Stimulated activated CD8-positive, alpha-beta memory T cell treated with anti-CD3 and anti-CD28 coated beads, Interleukin-15, amount 100 ng/mL, for 4 hours (primary cell): ENCODE measurements at regions not wholly inside any gene's neighbourhood (a gene's known extent, or its start where the extent isn't known, plus 50 kb on each side); places are given as distances from the start of the nearest gene placed in this dataset.

Experiments used
- DNase-seq, 2 donors: peaks; one replicate each; pipeline ENCODE4 v3.0.0-alpha.2; 2020; ENCODE audit warnings: low read depth in 2 of 2

DNA sequence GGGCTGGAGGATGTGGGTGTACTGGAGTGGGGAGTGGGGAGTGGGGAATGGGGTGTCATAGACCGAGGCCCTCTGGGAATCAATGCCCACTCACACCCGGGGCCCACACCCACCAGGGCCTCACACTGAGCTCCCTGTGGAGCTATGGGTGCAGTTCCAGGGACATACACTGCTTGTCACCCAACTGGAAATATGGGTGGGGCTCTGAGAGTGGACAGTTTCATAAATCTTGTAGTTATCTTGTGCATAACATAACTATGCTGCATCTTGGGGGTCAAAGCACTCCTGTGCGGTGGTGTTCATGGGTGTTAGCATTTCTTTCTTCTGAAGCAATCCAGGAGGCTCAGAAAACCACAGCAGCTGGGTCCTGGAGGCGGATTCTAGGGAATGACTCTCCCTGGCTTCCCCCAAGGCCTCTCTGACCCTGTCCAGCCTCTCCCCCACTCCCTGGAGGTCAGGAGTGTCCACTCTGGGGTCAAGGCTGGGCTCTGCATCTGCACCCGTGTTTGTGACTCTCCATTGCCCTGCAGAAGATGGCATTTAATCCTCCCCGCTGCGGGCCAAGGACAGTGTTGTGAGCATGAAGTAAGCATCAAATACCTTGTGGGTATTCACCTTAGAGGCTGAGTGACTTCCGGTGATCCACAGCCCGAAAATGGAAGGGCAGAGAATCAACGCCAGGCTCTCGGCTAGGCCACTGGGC lies 172.5 kb downstream of the CTTN start:
- DNase-seq, result no peak

DNA sequence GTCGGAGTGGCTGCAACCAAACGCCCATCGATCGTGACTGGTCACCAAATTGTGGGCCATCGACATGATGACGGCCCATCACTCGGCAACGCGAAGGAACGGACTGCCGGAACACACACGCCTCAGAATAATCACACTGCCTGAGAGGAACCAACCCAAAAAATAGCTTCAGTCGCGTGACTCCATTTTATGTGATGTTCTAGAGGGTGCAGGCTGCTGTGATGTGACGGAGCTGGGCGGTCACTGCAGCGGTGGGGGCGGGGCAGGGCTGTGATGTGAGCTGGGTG lies 174.6 kb downstream of the CTTN start:
- no peak for DNase-seq

DNA sequence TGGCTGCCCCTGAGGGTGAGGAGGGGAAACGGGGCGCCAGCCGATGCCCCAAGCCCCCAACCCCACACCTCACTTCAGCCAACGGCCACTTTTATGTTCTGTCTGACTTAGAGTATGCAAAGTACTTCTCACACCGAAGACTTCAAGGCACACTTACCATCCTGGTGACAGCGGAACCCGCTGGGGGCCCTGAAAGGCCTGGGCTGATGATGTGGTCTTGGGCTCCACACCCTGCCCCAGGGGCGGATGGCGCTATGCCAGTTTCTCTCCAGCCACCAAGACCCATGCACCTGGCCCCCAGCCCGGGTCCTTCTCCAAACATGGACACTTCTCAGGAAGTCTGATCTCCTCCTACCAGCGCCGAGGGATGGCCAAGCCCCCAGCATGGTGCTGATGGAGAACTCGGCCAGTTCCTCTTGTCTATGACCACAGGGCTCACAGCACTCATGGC lies 175.4 kb downstream of the CTTN start:
- no peak for DNase-seq

DNA sequence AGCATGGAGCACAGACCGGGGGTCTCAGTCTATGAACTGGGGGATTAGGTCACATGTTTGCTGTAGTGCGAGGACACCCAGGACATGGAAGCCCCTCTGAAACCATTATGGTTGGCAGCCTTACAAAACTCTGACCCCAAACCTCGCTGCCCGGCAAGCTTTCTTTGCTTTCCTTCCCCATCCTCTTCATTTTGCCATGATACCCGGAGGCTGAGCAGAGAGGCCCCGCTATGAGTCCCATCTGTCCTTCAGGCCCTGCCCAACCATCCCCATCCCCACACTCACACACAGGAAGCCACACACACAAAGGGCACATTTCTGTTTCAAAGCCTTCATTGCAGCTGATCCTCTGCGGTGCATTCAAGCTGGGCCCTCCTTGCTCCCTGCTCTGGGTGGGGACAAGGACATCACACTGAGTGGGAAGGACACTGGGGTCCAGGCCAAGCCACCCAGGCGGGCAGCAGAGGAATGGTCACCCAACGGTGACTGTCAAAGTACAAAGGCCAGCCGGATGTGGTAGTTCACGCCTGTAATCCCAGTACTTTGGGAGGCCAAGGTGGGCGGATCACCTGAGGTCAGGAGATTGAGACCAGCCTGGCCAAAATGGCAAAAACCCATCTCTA lies 176.5 kb downstream of the CTTN start:
- DNase-seq, result no peak

DNA sequence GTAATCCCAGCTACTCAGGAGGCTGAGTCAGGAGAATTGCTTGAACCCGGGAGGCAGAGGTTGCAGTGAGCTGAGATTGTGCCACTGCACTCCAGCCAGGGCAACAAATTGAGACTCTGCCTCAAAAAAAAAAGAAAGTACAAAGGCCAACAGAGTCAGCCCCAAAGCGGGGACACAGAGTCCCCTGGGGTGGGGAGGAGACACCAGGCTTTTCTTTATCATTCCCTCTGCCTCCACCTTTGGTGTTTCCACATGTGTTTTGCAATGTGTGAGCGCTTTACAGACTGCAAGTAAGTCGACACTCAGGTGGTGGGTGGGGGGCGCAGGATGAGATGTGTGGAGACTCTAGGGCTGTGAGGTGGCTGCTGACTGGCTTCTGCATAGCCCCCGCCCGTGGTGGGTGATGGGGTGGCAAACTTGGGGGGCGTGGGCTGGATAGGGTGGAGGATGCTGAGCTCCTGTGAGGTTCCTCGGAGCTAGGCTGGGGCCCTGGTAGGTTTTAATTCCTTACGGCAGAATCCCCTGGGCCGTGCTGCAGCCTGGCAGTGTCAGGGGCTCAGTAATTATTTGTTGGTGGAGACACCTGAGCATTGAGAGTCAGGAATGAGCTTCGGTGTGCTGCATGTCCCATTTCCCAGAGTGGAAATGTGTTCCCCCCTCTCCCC lies 177.2 kb downstream of the CTTN start:
- no peak for DNase-seq

DNA sequence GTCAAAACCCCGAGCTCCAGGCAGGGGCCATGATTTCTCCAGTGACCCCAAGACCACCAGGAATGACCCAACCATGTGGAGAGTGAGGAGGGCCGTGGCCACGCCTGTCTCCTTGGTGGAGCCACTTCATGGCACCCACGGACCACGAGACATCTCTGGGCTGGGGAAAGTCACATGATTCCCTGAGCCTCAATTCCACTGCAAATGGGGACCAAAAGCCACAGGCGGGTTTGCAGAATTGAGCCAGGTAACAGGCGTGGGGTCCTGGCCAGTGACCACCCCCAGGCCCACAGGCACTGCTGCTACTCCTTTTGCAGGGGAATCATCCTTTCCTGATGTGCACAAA lies 178.9 kb downstream of the CTTN start:
- DNase-seq, result no peak

DNA sequence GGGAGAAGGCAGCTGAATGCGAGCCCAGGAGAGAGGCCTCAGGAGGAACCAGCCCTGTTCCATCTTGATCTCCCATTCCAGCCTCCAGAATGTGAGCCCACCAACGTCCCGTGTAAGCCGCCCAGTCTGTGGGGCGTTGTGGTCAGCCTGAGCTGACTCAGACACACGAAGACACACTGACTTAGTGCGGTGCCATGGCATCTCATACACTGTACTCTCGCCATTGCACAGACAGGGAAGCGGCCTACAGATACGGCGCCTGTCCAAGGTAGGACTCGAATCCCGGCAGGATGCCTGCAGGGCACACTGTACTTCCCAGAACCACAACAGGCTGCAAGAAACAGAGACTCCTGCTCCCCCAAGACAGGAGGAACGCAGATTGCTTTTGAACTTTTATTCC lies 179.6 kb downstream of the CTTN start:
- DNase-seq, result no peak

DNA sequence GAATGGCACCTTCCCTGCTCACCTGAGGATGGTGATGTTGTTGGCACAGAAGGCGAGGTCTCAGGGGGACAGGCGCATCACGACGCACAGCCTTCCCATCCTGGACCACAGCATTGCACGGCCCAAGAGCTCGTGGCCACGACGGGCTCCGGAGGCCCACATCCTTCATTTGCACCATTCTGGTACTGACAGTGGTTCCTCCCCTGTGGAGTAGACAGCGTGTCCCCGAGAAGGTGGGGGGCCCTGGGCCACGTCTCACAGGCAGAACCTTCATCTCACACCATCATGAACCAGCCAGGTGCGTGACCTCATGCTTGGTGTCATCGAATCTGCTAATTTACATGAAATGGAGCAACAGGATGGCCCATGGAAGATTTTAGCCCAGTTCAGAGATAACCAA lies 180.0 kb downstream of the CTTN start:
- DNase-seq, result no peak

DNA sequence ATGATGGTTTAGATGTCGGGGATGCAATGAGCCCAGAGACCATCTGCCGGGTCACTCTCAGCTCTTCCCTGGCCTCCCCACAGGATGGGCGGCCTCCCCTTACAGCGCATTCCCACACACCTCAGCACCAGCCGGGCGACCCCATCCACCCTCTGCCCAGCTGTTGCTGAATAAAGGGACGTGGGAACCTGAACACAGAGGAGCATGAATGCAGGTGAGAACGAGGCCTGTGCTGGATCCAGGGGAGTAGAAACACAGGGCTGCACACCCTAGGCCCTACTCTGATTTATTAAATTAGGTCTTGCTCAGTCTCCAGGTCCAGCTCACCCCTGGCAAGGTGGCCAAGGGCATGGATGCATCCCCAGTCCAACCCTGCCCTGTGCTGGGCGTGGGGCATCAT lies 180.5 kb downstream of the CTTN start:
- no peak for DNase-seq

DNA sequence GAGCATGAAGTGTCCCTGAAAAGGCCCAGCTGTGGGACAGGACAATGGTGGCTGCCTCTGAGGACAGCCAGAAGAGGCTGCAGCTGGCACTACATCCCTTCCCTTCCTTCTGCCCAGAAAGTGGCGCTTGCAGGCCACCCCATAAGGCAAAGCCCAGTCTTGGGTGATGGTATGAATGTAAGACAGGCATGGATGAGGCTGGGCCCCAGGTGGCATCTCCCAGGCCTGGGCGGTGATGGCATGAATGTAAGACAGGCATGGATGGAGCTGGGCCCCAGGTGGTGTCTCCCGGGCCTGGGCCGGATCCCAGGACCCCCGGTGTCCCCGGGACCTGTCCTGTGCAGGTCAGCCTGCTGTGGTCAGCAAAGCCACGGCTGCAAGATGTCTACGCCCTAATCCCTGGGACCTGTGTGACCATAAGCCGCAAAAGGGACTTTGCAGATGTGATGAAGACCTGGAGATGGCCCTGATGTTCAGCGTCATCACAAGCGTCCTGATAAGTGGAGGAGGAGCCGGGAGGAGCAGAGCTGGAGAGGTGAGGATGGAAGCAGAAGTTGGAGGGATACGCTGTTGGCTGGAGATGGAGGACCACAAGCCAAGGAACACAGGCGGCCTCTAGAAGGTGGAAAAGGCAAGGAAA lies 181.1 kb downstream of the CTTN start:
- DNase-seq, result no peak

DNA sequence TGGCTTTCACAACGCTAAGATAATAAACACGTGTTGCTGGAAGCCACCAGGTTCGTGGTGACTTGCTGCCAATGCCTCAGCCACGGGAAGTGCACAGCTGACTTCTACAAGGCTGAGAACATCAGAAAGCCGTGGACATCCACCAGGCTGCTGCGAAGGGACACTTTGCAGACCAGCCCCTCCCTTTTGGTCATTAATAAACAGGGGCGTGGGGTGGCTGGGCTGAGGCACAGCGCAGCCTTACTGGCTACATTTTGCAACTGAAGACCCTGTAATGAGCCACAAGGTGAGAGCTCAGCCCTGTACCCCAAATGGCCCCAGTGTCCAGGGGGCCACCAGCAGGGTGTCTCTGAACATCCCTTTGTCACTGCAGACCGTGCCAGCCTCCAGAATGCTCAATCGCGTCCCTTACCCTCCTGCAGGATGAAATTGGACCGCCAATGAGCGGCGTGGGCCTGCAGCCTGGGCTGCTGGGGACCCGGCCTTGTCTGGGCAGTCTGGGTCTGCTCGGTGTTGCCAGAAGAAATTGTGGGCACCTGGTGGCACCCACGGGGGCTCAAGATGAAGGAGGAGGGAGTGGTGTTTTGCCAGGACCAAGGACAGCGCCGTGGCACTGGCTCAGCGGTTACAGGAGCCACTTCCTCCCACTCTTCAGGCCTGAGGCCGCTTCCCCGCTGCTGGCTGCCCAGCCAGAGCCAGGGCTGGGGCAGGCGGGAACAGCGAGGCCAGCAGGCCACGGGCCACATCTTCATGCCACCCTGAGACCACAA lies 181.9 kb downstream of the CTTN start:
- no peak for DNase-seq

DNA sequence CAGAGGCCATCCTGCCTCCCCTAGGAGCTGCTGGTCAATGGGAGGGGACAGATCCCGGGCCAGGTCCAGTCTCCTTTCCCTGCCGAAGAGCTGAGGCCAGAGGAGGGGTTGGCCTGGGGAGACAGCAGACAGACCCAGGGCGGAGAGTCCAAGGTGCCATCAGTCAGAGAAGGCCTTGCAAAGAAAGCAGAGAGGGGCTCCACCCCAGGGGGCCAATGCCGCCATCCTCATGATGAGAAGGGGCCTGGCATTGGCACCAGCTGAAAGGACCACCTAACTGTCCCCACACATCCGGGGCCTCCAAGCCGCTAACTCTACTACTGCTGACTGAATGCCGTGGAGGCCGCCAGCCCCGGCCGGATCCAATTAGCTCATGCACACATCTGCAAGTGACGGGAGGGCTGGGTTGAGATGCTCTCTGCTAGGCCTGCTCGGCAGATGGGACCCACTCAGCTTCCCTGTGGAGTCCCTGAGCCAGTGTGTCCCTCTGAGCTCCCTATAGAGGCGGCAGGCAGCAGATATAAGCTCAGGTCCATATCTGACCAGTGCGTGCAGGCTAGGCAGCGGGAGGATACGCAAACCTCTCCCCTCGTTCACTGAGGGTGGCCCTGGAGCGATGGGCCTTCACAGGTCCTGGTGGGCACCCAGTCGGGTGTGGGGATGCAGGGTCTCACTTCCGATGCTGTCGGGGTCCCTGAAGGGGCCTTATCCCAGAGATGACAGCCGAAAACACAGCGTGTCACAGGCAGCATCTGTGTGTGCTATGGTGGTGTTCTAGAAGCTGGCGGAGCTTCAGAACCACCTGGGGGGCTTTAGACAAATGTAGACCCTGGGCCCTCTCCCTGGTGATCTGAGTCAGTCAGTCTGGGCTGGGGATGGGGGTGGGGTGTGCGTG lies 183.9 kb downstream of the CTTN start:
- no peak for DNase-seq

DNA sequence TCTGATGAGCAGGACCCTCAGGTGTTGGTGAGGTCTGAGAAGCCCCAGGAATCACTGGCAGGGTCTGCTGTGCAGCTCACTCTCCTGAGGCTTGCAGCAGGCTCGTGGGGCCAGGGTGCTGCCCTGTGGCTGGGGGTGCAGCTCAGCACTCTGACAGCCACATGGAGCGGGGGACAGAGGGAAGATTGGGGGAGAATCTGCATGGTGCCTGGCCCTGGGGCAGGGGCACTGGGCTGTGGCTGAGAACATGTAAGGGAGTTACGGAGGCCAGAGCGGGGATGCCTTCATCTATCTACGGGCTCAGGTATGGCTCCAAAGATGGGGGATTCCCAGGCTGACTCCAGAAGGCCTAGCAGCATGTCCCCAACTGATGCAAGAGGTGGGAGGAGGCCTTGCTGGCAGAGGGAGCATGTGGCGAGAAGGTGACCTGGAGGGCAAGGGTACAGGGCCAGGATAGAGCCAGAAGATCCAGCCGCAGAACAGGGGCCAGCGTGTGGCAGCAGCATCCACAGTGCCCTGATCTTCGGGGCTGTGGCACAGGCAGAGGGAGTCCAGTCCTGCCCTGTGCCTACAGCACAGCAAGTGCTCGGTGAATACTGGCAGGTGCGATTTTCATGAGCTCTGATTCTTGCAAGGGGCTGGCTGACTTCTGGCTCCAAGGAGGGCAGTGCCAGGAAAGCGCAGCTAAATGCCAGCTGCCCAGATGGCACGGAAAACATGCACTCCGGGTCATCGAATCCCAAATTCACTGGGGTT lies 184.7 kb downstream of the CTTN start:
- DNase-seq, result no peak

DNA sequence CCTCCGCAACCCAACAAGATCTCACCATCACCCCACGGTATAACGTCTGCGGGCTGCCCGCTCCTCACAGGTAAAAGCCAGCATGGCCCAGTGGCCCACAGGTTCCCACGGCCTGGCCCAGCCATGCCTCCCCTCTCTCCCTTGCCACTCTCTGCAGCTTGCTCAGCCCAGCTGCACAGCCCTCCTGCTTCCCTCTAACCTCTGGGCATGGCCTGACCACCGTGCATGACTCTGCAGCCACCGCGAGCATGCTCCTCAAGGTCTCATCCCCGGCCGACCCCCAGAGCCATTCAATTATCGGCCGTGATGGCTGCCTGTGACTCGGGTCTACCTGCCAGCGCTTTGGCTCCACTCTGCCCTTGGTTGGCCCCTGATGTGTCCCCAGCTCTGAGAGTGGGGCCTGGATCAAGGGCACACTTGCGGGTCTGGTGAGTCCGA lies 185.5 kb downstream of the CTTN start:
- no peak for DNase-seq

DNA sequence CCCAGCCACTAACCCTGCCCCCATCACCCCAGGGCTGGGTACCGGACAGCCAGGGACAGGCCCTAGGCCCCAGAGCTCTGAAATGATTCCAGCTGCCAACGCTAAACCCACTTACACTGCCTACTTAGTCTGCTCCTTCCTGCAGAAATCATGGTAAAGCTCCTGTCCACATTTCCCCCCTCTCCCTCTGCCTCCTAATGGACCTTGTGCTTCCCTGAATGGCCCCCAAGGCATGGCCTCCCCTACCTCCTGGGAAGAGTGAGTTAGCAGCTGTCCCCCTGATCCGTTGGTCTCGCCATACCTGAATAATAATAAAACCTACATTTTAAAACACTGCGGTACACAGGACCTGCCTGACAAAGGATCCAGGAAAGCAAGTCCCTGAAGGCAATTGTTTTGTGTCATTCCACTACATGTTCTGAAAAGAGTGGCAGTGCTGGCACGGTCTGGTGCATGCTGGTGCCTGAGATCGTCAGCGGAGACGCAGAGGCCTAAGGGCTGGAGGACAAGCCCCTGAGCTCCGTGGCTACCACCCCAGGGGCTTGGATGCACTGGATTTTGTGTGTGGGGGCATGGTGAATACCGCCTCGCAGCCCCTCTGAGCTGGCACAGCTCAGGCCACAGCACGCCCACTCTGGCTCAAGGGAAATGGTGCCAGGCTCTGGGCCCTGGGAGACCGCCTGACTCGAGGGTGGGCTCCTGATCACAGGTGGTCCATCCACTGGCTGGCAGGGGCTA lies 186.3 kb downstream of the CTTN start:
- DNase-seq, result no peak

DNA sequence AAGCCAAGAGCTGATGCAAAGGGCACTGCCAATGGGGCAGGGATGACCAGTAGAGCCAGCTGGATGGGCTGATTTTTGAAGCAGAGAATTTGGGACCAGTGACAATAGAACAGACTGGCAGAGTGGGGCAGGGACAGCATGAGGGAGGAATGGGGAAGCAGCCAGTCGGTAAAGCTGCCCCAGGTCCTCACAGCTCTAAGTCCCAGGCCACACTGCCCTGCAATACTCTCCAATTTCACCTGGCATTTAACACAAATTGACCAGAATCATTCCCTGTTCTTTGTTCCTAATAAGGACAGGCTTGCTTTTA lies 186.9 kb downstream of the CTTN start:
- DNase-seq, result no peak

DNA sequence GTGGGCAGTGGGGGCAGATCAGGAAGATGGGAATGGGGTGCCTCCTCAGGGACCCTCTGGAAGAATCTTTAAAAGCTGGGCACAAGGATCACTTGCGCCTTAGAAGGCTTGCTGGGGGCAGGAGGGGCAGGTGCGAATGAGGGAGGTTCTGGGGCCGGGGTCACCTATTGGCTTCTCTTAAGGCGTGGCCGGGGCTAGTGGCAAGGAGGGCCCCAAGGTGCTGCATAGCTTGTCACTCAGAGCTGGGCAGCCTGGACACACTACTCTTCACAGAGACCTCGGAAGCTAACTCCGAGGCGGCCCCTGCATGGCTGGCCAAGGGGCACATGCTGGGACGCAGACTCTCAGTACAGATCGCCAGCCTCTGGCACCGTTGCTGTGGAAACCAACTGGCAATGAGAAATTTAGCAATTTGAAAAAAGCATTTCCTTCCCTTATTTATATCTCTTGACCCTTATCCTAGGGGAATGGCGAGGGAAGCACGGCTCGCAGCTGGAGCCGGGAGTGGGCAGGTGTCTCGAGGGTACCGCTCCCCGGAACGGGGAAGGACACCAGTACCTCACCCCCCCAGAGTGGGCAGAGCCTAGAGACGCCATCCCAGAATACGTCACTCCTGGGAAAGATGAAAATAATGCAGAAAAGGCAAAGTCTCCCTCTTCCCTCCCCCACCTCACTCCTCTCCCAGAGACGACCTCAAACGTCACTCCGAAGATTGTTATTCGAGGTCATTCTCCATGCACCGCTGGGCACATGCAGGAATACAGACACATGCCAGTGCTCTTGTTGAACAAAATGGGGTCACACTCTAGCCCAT lies 188.1 kb downstream of the CTTN start:
- no peak for DNase-seq

DNA sequence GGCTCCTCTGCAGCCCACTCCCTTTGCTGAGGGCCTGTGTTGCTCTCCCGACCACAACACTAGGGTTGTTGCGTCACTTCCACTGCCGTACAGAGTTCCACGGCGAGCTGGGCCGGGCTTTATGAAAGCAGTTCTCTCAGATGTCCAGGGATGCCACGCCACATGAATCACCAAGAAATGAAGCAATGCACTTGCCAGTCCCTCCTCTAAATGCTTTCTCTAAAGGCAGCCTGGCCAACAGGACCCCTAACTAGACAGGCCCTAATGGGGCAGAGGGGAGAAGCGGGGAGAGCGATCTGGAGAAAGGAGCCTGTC lies 188.7 kb downstream of the CTTN start:
- no peak for DNase-seq

DNA sequence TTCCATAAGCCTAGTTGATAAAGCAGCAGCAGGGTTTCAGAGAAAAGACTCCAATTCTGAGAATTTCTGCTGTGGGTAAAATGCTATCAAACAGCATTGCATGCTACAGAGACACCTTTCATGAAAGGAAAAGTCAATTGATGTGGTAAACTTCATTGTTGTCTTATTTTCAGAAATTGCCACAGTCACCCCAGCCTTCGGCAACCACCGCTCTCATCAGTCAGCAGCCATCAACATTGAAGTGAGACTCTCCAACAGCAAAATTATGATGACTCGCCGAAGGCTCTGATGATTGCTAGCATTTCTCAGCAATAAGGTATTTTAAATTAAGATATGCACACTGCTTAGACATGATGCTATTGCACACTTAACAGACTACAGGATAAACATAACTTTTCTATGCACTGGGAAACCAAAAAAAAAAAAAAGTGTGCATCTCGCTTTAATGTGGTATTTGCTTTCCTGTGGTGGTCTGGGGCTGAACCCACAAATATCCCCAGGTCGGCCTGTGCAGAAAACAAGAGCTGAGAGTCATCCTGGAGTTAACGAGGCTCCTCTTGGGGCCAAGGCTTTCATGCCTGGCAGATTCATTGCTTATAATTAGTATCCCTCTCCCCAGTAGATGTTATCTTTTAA lies 192.1 kb downstream of the CTTN start:
- no peak for DNase-seq
